Body of pancreas (tissue), 4 donors: ENCODE measurements at regions not wholly inside any gene's neighbourhood (a gene's known extent, or its start where the extent isn't known, plus 50 kb on each side); places are given as distances from the start of the nearest gene placed in this dataset.

Experiments
- CTCF ChIP-seq, 7 experiments: fragments of 450-650 bp in 4 of 7; fragments of 200-600 bp in 3 of 7; sonication (generic) in 3 of 7; IDR thresholded peaks; one replicate each; pipeline ENCODE4 v1.5.1; 2016 to 2019; ENCODE audit warnings: antibody characterized with exemption in 7 of 7
- POLR2A ChIP-seq, 3 donors: fragments of 450-650 bp; IDR thresholded peaks; one replicate each; pipeline ENCODE4 v1.6.1; 2016; ENCODE audit warnings: antibody characterized with exemption in 3 of 3, mild to moderate bottlenecking in 2 of 3

- no peak for TF ChIP-seq CTCF (IDR thresholded peaks at IDR 0.05)
- TF ChIP-seq POLR2A (IDR thresholded peaks at IDR 0.05), result no peak
These were observed 808.5 kb upstream of the ZWINT start for GRCh38 chr10:57169597-57169996.
